ENCODE measurements at regions not wholly inside any gene's neighbourhood (a gene's known extent, or its start where the extent isn't known, plus 50 kb on each side); places are given as distances from the start of the nearest gene placed in this dataset.

DNA sequence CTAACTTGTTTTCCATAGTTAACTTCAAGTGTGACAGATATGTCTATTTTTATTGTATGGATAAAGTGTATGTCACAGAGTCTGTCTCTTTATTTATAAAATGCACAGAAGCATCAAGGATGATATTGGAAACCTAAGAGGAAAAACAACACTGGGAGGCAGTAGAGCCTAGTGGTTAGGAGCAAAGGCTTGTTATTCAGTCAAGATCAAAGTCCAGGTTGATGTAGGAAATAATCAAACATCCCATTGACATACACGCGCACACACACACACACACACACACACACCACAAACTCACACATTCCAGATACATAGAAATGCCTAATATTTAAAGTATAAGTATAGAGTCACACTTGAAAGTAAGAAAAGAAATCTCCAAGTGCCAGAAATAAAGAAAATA lies 206.8 kb downstream of the CHRDL1 start:
- no peaks in the 10 kb centered on the region for H4K20me1 ChIP-seq
- no peaks in the 10 kb centered on the region for H3K4me1 ChIP-seq
- H3K9me3 ChIP-seq, result no peaks in the 10 kb centered on the region
- no peak for TF ChIP-seq Cebpa-rat (IDR thresholded peaks at IDR 0.05)
- H3K36me3 ChIP-seq, result no peaks in the 10 kb centered on the region
- peaks cover 52% of the 10 kb centered on the region for H3K27me3 ChIP-seq
- H3K27ac ChIP-seq, result no peak overlapping the region
- no peak overlapping the region for H3K4me2 ChIP-seq
- H3K4me3 ChIP-seq, result no peak overlapping the region
- no peak overlapping the region for H3K9ac ChIP-seq

DNA sequence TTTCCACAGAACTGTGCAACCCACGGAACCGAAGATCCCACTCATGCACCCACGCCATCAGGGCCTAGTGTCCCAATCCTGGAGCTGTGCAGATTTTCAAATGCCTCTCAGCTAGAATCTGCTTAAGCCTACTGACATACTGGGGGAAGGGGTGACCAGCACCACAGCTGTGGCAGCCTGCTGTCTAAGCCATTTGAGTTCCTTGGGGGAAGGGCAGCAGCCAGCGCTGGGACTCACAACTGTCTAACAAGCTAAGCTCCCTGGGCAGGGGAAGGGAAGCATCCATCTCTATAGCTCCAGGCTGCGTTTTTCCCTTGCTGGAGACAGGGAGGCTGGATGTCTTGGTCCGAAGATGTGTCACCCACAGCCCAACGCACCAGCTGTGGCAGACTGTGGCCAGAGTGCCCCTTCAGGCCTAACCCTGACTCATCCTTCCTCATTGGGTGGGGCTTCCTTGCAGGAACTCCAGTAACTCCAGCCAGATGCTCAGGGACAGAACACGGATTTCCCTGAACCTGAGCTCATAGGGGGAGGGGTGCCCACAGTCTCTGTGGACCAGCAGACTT lies 194.8 kb downstream of the CHRDL1 start:
- Histone ChIP-seq H3K4me1 (no peaks in the 10 kb centered on the region), H3K9me3 (peaks cover 4% of the 10 kb centered on the region; the same call in 1 of the 2 replicates), H3K36me3 (no peaks in the 10 kb centered on the region), H3K4me2 (no peak overlapping the region), H3K9ac (no peak overlapping the region), H3K27ac (no peak overlapping the region), H4K20me1 (no peaks in the 10 kb centered on the region), H3K27me3 (peaks cover 26% of the 10 kb centered on the region), H3K4me3 (no peak overlapping the region)
- TF ChIP-seq Cebpa-rat (IDR thresholded peaks at IDR 0.05), result no peak

DNA sequence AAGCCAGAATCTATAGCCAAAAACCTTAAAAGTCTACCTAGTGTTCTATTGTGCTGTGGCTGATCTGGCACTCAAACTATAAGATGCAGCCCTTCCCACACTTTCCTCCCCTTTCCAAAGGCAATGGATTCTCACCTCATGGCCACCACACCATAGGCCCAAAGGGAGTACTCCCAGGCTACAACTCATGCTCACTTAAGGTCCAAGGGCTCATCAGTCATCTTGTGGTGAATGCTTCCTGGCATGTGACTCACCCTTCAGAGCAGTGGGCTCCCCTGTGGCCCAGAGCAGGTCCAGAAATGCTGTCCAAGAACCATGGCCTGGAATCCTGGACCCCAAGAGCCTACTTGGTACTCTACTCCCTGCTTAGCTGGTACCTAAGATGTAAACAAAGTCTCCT lies 181.0 kb downstream of the CHRDL1 start:
- H3K9ac ChIP-seq, result no peak overlapping the region
- TF ChIP-seq Cebpa-rat (IDR thresholded peaks at IDR 0.05), result no peak
- H3K27ac ChIP-seq, result no peak overlapping the region
- no peaks in the 10 kb centered on the region for H3K4me1 ChIP-seq
- H3K27me3 ChIP-seq, result peaks cover 28% of the 10 kb centered on the region
- no peak overlapping the region for H3K4me2 ChIP-seq
- no peaks in the 10 kb centered on the region for H3K9me3 ChIP-seq
- no peaks in the 10 kb centered on the region for H3K36me3 ChIP-seq
- H3K4me3 ChIP-seq, result no peak overlapping the region
- H4K20me1 ChIP-seq, result no peaks in the 10 kb centered on the region

Measured in BLaER1 (cell line).